GM19043 (cell line): ENCODE measurements at regions not wholly inside any gene's neighbourhood (a gene's known extent, or its start where the extent isn't known, plus 50 kb on each side); places are given as distances from the start of the nearest gene placed in this dataset.

ENCODE experiments used
- ATAC-seq: cut with Tn5 transposase; IDR thresholded peaks from one replicate; pipeline ENCODE4 v1.9.1; 2021; ENCODE audit warnings: low read depth; ENCODE audit not compliant: unreplicated experiment

DNA sequence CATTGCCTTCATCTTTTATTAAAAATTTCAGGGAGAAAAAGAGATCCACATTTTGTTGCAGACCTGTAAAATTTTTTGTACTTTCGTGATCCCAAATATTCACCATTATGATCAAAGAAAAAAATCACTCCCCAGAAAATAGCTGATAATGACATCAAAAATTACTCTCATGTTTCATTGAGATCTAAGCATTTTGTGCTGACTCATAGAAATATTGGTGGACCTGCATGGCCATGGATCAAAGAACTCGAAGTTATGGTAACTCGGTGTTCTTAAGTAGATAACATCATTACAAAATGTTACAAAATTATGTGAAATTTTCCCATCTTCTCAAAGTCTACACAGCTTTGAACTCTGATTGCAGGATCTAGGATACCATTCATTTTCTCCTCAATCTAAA is 135.8 kb downstream of the PTGER3 start:
- ATAC-seq = no peak

GRCh38 chr1:70914224-70914623 is 133.4 kb downstream of the PTGER3 start:
- ATAC-seq = no peak

GRCh38 chr1:70915258-70916033 is 132.2 kb downstream of the PTGER3 start:
- ATAC-seq = no peak

GRCh38 chr1:70916034-70916427 is 131.6 kb downstream of the PTGER3 start:
- ATAC-seq = no peak

- no peak for ATAC-seq
Observed at GRCh38 chr1:70919706-70920323, 127.8 kb downstream of the PTGER3 start.
